ENCODE measurements at regions not wholly inside any gene's neighbourhood (a gene's known extent, or its start where the extent isn't known, plus 50 kb on each side); places are given as distances from the start of the nearest gene placed in this dataset.

DNA sequence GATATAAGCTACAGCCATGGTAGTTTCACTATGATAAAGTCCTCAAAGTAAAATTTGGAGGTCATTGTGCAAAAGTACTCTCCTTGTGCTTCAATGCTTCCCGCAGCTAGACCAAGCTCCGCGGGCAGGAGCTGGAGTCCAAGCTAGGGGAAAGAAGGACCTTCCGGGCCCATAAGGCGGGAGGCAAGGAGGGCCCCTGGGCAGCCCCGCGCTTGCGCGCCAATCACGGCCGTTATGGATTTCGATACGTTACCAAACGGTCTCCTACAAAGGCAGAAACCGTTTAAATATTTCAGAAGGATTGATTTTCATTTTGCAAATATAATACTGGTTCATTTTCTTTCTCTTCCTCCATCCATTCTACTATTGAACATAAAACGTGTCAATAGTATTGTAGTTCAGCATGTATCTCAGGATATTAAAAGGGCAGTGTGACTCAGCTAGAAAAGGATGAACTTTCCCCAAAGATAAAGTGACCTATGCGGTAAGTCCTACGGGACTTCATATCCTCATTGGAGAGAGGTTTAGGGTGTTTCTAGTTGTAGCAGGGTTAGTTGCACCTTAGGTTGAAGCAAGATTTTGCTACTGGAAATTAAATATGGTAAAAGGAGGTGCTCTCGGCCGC lies 128.0 kb downstream of the KIF20B start:
- TF ChIP-seq, protein P1, sequence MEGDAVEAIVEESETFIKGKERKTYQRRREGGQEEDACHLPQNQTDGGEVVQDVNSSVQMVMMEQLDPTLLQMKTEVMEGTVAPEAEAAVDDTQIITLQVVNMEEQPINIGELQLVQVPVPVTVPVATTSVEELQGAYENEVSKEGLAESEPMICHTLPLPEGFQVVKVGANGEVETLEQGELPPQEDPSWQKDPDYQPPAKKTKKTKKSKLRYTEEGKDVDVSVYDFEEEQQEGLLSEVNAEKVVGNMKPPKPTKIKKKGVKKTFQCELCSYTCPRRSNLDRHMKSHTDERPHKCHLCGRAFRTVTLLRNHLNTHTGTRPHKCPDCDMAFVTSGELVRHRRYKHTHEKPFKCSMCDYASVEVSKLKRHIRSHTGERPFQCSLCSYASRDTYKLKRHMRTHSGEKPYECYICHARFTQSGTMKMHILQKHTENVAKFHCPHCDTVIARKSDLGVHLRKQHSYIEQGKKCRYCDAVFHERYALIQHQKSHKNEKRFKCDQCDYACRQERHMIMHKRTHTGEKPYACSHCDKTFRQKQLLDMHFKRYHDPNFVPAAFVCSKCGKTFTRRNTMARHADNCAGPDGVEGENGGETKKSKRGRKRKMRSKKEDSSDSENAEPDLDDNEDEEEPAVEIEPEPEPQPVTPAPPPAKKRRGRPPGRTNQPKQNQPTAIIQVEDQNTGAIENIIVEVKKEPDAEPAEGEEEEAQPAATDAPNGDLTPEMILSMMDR (IDR thresholded peaks at IDR 0.05; ENCODE audit: insufficient read depth, low read length, poor library complexity, severe bottlenecking): no peak
- no peak overlapping the region for H3K4me3 ChIP-seq (replicated peaks; ENCODE audit: low read depth, low read length)
- DNase-seq (ENCODE audit: extremely low read depth, insufficient read length): no peak
- H3K36me3 ChIP-seq (ENCODE audit: control insufficient read depth, insufficient read depth, low read length): no peaks in the 10 kb centered on the region
- no peaks in the 10 kb centered on the region for H3K27me3 ChIP-seq (replicated peaks; ENCODE audit: control insufficient read depth, insufficient read depth, low read length)

DNA sequence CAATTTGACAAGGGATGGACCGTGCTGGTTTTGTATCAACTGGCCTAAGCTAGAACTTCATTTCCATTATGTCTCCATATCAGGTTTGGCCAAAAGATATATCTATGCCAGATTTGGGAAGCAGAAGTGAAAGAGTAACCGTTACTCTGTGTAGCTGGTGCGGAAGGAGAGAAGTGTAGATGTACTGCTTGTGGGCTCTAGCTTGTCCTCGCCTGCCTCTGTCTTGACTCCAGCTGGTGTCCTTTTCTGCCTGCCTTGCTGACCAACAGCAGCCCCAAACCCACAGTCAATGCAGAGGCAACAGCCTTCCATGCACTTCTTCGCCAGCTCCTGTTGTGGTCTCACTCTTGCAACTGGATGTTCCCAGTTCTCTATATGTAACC lies 128.5 kb downstream of the KIF20B start:
- H3K27me3 ChIP-seq (replicated peaks; ENCODE audit: control insufficient read depth, insufficient read depth, low read length): no peaks in the 10 kb centered on the region
- no peak for DNase-seq (ENCODE audit: extremely low read depth, insufficient read length)
- H3K36me3 ChIP-seq (ENCODE audit: control insufficient read depth, insufficient read depth, low read length): no peaks in the 10 kb centered on the region
- H3K4me3 ChIP-seq (replicated peaks; ENCODE audit: low read depth, low read length): no peak overlapping the region
- TF ChIP-seq, protein P1 (IDR thresholded peaks at IDR 0.05; ENCODE audit: insufficient read depth, low read length, poor library complexity, severe bottlenecking): no peak

DNA sequence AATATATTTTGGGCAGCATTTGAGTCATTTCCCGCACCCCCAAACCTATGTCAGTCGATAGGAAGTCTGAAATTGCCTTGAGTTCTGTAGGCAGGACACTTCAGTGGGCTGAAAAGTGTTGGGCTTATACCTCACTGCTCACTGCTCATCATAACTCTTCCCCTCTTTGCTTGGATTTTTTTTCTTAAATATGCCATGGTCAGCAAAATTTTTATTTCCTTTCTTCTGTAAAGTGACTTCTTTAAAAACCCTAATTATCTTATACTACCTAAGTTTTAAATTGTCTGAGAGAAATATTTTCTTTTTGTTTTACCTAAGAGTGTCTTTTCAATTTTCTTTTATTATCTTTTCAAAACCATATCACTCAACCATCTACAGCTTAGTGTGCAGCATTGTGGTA lies 129.2 kb downstream of the KIF20B start:
- H3K36me3 ChIP-seq (ENCODE audit: control insufficient read depth, insufficient read depth, low read length): no peaks in the 10 kb centered on the region
- TF ChIP-seq, protein P1 (IDR thresholded peaks at IDR 0.05; ENCODE audit: insufficient read depth, low read length, poor library complexity, severe bottlenecking): no peak

DNA sequence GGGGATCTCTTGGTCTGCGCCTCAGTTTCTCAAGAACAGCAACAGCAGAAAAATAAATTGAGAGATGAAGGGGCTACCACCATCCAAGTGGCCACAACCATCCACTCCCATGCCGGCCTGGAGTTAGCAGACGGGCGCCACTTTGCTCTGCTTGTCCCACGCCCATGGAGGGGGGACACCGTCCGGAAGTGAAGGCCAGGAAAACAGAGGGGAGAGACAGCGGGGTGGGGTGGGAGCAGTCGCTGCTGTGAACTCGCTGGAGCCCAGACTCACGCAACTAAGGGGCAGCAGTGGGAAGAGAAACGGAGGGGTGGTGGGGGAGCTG lies 135.4 kb downstream of the KIF20B start:
- TF ChIP-seq, protein P1 (IDR thresholded peaks at IDR 0.05; ENCODE audit: insufficient read depth, low read length, poor library complexity, severe bottlenecking): no peak
- H3K4me3 ChIP-seq (replicated peaks; ENCODE audit: low read depth, low read length): no peak overlapping the region
- DNase-seq (ENCODE audit: extremely low read depth, insufficient read length): no peak
- no peaks in the 10 kb centered on the region; the same call in 1 of the 2 replicates for H3K27me3 ChIP-seq (replicated peaks; ENCODE audit: control insufficient read depth, insufficient read depth, low read length)
- no peaks in the 10 kb centered on the region for H3K36me3 ChIP-seq (ENCODE audit: control insufficient read depth, insufficient read depth, low read length)

More for the DNA sequence above, 129.2 kb downstream of the KIF20B start:
- DNase-seq (ENCODE audit: extremely low read depth, insufficient read length): no peak
- H3K27me3 ChIP-seq (replicated peaks; ENCODE audit: control insufficient read depth, insufficient read depth, low read length): no peaks in the 10 kb centered on the region
- no peak overlapping the region for H3K4me3 ChIP-seq (replicated peaks; ENCODE audit: low read depth, low read length)

DNA sequence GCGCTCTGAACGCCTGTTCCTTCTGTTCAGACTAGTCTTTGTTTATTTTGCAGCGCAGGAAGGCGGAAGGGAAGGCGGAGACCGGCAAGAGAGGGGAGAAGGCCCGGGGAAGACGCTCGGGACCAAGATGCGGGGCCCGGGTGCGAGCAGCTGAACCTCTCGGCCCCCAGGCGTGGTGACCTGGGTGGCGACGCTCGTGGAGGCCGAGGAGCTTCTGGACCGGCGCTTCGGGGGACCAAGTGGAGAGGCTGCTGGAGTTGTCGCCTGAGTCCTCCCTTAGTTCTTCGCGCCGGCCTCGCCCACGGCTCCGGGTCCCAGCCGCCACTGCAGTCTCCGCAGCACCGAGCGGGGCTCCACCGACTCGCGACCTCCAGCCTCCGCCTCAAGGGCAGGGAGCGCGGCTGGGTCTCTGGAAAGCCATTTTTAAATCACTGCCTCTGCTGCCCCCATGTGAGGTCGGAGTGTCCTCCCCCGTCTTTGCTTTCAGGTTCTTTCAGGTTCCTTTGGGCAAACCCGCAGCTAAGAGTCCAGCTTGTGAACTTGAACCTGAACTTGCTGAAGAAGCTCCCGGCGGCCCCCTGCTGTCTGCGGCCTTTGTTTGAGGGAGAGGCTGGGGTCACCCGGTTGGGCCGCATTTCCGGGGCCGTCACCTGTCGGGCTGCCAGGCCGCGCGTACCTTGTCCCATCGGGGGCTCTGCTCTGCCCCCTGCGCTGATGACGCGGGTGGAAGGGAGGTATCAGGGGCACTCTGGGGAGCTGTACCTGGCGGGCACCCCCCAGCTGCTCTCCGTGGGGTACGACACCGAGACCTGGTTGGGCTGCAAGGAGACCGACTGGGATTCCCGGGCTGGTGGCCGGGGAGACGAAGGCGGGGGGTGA lies 136.0 kb downstream of the KIF20B start:
- H3K27me3 ChIP-seq (replicated peaks; ENCODE audit: control insufficient read depth, insufficient read depth, low read length): no peaks in the 10 kb centered on the region; the same call in 1 of the 2 replicates
- no peaks in the 10 kb centered on the region for H3K36me3 ChIP-seq (ENCODE audit: control insufficient read depth, insufficient read depth, low read length)
- TF ChIP-seq, protein P1 (IDR thresholded peaks at IDR 0.05; ENCODE audit: insufficient read depth, low read length, poor library complexity, severe bottlenecking): peak; percentile 6
- peak overlapping the region; percentile 27 for H3K4me3 ChIP-seq (replicated peaks; ENCODE audit: low read depth, low read length)
- DNase-seq (ENCODE audit: extremely low read depth, insufficient read length): peak; percentile 61
